Ascending aorta (tissue), 2 donors: ENCODE measurements at regions not wholly inside any gene's neighbourhood (a gene's known extent, or its start where the extent isn't known, plus 50 kb on each side); places are given as distances from the start of the nearest gene placed in this dataset.

Source experiments
- DNase-seq, 2 donors: peaks; one replicate each; pipeline ENCODE4 v3.0.0-alpha.2; 2019; ENCODE audit warnings: low spot score in 2 of 2
- H3K27ac ChIP-seq, 2 donors: fragments of 200-600 bp; sonication (generic); one replicate each; pipeline ENCODE4 v1.5.1; 2016 to 2017; ENCODE audit warnings: mild to moderate bottlenecking in 1 of 2
- H3K27me3 ChIP-seq: fragments of 200-600 bp; sonication (generic); one replicate; pipeline ENCODE4 v1.5.1; 2017
- H3K36me3 ChIP-seq, 2 donors: fragments of 200-600 bp; sonication (generic); one replicate each; pipeline ENCODE4 v1.5.1; 2016
- H3K4me1 ChIP-seq, 2 donors: fragments of 200-600 bp; sonication (generic); one replicate each; pipeline ENCODE4 v1.5.1; 2016 to 2017; ENCODE audit warnings: mild to moderate bottlenecking in 1 of 2
- H3K4me3 ChIP-seq, 2 donors: fragments of 200-600 bp; sonication (generic); one replicate each; pipeline ENCODE4 v1.5.1; 2016 to 2017; ENCODE audit warnings: mild to moderate bottlenecking in 1 of 2
- H3K9me3 ChIP-seq, 2 donors: fragments of 200-600 bp; sonication (generic); one replicate each; pipeline ENCODE4 v1.5.1; 2016
- intact Hi-C: fragments of 100-400 bp; cut with DNase I; formaldehyde crosslinking; loops from one replicate; pipeline ENCODE4 v1.15.1; 2023
- TF ChIP-seq, protein P1 (sequence below), 3 experiments: fragments of 200-600 bp in 2 of 3; fragments of 450-650 bp in 1 of 3; sonication (generic) in 2 of 3; IDR thresholded peaks; one replicate each; pipeline ENCODE4 v1.5.1; 2016 to 2019; ENCODE audit warnings: antibody characterized with exemption in 3 of 3, mild to moderate bottlenecking in 1 of 3, moderate library complexity in 1 of 3

- no peaks in the 10 kb centered on the region for H3K9me3 ChIP-seq
- H3K4me1 ChIP-seq: no peaks in the 10 kb centered on the region
- TF ChIP-seq, protein P1, sequence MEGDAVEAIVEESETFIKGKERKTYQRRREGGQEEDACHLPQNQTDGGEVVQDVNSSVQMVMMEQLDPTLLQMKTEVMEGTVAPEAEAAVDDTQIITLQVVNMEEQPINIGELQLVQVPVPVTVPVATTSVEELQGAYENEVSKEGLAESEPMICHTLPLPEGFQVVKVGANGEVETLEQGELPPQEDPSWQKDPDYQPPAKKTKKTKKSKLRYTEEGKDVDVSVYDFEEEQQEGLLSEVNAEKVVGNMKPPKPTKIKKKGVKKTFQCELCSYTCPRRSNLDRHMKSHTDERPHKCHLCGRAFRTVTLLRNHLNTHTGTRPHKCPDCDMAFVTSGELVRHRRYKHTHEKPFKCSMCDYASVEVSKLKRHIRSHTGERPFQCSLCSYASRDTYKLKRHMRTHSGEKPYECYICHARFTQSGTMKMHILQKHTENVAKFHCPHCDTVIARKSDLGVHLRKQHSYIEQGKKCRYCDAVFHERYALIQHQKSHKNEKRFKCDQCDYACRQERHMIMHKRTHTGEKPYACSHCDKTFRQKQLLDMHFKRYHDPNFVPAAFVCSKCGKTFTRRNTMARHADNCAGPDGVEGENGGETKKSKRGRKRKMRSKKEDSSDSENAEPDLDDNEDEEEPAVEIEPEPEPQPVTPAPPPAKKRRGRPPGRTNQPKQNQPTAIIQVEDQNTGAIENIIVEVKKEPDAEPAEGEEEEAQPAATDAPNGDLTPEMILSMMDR (IDR thresholded peaks at IDR 0.05): no peak
- no peak overlapping the region for H3K4me3 ChIP-seq
- no peaks in the 10 kb centered on the region for H3K27me3 ChIP-seq
- intact Hi-C loops: no loop called here
- H3K36me3 ChIP-seq: no peaks in the 10 kb centered on the region
- DNase-seq: no peak
- H3K27ac ChIP-seq: no peak overlapping the region
These were observed 506.1 kb upstream of the FAM98A start for GRCh38 chr2:34105006-34105767.

- TF ChIP-seq, protein P1 (IDR thresholded peaks at IDR 0.05): no peak
- intact Hi-C loops: no loop called here
- no peak overlapping the region for H3K27ac ChIP-seq
- no peaks in the 10 kb centered on the region for H3K9me3 ChIP-seq
- no peaks in the 10 kb centered on the region for H3K27me3 ChIP-seq
- H3K4me1 ChIP-seq: no peaks in the 10 kb centered on the region
- no peak overlapping the region for H3K4me3 ChIP-seq
- H3K36me3 ChIP-seq: no peaks in the 10 kb centered on the region
- no peak for DNase-seq
These were observed 505.5 kb upstream of the FAM98A start for GRCh38 chr2:34104601-34105000.

- no peak overlapping the region for H3K27ac ChIP-seq
- TF ChIP-seq, protein P1 (IDR thresholded peaks at IDR 0.05): no peak
- no peaks in the 10 kb centered on the region for H3K4me1 ChIP-seq
- H3K4me3 ChIP-seq: no peak overlapping the region
- H3K9me3 ChIP-seq: no peaks in the 10 kb centered on the region
- H3K27me3 ChIP-seq: no peaks in the 10 kb centered on the region
- intact Hi-C loops: no loop called here
- DNase-seq: no peak
- H3K36me3 ChIP-seq: no peaks in the 10 kb centered on the region
These were observed 504.3 kb upstream of the FAM98A start for GRCh38 chr2:34103437-34103836.

DNA sequence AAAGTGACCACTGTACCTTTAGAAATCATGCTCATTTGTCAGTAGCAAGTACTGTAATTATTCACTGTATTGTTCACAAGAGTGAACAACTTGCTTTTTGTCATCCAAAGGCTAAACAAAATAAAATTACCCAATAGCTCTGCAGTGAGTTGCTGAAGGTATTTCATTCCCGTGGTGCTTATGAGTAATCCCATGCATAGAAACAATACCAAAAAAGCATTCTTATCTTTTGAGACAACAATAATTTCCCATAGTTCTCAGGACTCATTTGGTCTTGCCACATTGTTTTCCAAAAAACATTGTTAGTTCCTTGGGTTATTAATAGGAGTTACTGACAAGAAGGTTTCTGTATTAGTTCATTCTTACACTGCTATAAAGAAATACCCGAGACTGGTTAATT is 503.2 kb upstream of the FAM98A start:
- Histone ChIP-seq H3K36me3 (no peaks in the 10 kb centered on the region), H3K4me3 (no peak overlapping the region), H3K27ac (no peak overlapping the region), H3K9me3 (no peaks in the 10 kb centered on the region), H3K4me1 (no peaks in the 10 kb centered on the region), H3K27me3 (no peaks in the 10 kb centered on the region)
- TF ChIP-seq, protein P1 (IDR thresholded peaks at IDR 0.05): no peak
- DNase-seq: no peak
- intact Hi-C loops: no loop called here

DNA sequence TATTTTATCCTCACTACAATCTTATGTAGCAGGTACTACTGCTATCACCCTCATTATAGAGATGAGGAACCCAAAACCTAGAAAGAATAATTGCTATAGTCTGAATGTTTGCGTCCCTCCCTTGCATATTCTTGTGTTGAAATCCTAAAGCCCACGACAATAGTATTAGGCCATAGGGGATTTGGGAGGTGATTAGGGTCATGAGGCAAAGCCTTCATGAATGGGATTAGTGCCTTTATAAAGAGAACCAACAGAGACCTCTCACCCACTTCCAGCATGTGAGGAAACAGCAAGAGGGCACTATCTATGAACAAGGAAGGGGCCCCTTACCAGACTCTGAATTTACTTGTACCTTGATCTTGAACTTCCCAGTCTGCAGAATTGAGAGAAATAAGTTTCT is 500.3 kb upstream of the FAM98A start:
- TF ChIP-seq, protein P1 (IDR thresholded peaks at IDR 0.05): no peak
- H3K9me3 ChIP-seq: no peaks in the 10 kb centered on the region

More for the DNA sequence above, 500.3 kb upstream of the FAM98A start:
- H3K4me1 ChIP-seq: no peaks in the 10 kb centered on the region
- no peak overlapping the region for H3K27ac ChIP-seq
- H3K27me3 ChIP-seq: no peaks in the 10 kb centered on the region
- intact Hi-C loops: no loop called here
- H3K36me3 ChIP-seq: no peaks in the 10 kb centered on the region
- H3K4me3 ChIP-seq: no peak overlapping the region
- no peak for DNase-seq
